ENCODE measurements at regions not wholly inside any gene's neighbourhood (a gene's known extent, or its start where the extent isn't known, plus 50 kb on each side); places are given as distances from the start of the nearest gene placed in this dataset.

DNA sequence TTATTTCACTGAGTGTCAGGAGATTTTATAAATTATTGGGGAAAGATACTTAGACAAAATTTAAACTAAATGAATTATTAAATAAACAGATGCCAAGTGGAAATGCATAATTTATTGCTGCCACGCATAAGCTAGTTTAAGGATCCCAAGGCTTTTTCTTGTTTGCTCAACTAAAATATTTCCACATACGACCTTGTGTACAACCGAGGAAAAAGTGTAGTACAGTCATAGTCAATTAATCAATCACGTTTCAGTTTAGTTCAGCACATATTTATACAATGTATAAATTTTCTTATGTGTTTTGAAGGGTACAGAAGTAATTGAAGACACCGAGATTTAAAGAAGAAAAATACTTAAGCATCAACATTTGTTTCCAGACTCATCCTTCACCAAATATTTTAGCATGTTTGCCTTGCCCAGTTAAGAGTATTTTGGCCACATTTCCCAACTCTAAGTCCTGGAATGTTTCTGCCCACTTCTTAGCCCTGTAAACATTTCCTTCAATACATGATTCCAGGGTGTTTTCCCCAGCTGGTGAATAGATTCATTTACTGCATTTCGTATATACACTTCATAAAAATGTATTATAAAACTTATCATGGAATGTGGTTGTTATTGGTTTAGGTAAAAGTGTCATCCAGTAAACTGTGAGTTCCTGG, 652.9 kb downstream of the ELAVL2 start:
- Mint-ChIP-seq H3K27me3 (ENCODE audit: insufficient read depth, low read depth) (no peaks in the 10 kb centered on the region), H3K4me3 (no peak overlapping the region), H3K4me1 (no peaks in the 10 kb centered on the region), H3K9me3 (no peaks in the 10 kb centered on the region), H3K36me3 (no peaks in the 10 kb centered on the region), H3K27ac (no peak overlapping the region)
- no peak overlapping the region for H2AFZ ChIP-seq (replicated peaks)
- no peaks in the 10 kb centered on the region for H3K4me1 ChIP-seq
- H3K27ac ChIP-seq, result no peak overlapping the region
- H4K20me1 ChIP-seq (ENCODE audit: low read depth), result no peaks in the 10 kb centered on the region
- H3K4me2 ChIP-seq, result no peak overlapping the region
- H3K27me3 ChIP-seq, result no peaks in the 10 kb centered on the region
- no peak overlapping the region for H3K9ac ChIP-seq
- no peak overlapping the region for H3K4me3 ChIP-seq
- no peak for DNase-seq (ENCODE audit: low spot score)
- no peaks in the 10 kb centered on the region for H3K9me3 ChIP-seq (ENCODE audit: low read depth)
- H3F3A ChIP-seq (ENCODE audit: low read depth), result no peaks in the 10 kb centered on the region
- H3K79me2 ChIP-seq (ENCODE audit: low read depth), result no peaks in the 10 kb centered on the region
- TF ChIP-seq EZH2phosphoT487 (IDR thresholded peaks at IDR 0.05), result no peak
- no peak for TF ChIP-seq EZH2 (IDR thresholded peaks at IDR 0.05)
- TF ChIP-seq, protein P1, sequence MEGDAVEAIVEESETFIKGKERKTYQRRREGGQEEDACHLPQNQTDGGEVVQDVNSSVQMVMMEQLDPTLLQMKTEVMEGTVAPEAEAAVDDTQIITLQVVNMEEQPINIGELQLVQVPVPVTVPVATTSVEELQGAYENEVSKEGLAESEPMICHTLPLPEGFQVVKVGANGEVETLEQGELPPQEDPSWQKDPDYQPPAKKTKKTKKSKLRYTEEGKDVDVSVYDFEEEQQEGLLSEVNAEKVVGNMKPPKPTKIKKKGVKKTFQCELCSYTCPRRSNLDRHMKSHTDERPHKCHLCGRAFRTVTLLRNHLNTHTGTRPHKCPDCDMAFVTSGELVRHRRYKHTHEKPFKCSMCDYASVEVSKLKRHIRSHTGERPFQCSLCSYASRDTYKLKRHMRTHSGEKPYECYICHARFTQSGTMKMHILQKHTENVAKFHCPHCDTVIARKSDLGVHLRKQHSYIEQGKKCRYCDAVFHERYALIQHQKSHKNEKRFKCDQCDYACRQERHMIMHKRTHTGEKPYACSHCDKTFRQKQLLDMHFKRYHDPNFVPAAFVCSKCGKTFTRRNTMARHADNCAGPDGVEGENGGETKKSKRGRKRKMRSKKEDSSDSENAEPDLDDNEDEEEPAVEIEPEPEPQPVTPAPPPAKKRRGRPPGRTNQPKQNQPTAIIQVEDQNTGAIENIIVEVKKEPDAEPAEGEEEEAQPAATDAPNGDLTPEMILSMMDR (IDR thresholded peaks at IDR 0.05), result no peak
- H3K36me3 ChIP-seq, result no peaks in the 10 kb centered on the region

DNA sequence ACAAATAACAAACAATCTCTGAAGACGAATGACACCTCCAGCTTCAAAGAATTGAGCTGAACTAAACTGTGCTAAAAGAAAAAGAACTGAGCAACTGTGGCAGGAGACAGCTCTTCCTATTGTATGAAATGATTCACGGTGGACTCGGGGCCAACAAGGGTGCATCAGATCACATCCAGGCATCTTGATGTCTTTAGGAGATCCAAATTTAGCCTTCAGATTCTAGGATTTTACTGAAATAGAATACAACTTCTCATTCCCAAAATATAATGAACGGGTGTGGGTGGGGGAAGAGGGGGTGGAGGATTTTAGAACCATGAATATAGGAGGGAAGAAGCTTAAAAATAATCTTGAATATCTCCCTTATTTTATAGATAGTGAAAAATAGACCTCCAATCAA, 631.8 kb downstream of the ELAVL2 start:
- TF ChIP-seq EZH2phosphoT487 (IDR thresholded peaks at IDR 0.05), result no peak
- TF ChIP-seq EZH2 (IDR thresholded peaks at IDR 0.05), result no peak
- TF ChIP-seq, protein P1 (IDR thresholded peaks at IDR 0.05), result no peak
- no peak overlapping the region for H2AFZ ChIP-seq (replicated peaks)
- Mint-ChIP-seq H3K36me3 (no peaks in the 10 kb centered on the region), H3K27ac (no peak overlapping the region), H3K9me3 (no peaks in the 10 kb centered on the region), H3K4me1 (no peaks in the 10 kb centered on the region), H3K27me3 (ENCODE audit: insufficient read depth, low read depth) (no peaks in the 10 kb centered on the region), H3K4me3 (no peak overlapping the region)
- H3K79me2 ChIP-seq (ENCODE audit: low read depth), result no peaks in the 10 kb centered on the region
- no peak overlapping the region for H3K9ac ChIP-seq
- H3K4me1 ChIP-seq, result no peaks in the 10 kb centered on the region
- H3F3A ChIP-seq (ENCODE audit: low read depth), result no peaks in the 10 kb centered on the region
- H3K4me2 ChIP-seq, result no peak overlapping the region
- H3K27ac ChIP-seq, result no peak overlapping the region
- no peaks in the 10 kb centered on the region for H3K27me3 ChIP-seq
- H4K20me1 ChIP-seq (ENCODE audit: low read depth), result no peaks in the 10 kb centered on the region
- H3K36me3 ChIP-seq, result no peaks in the 10 kb centered on the region
- H3K4me3 ChIP-seq, result no peak overlapping the region
- DNase-seq (ENCODE audit: low spot score), result no peak
- no peaks in the 10 kb centered on the region for H3K9me3 ChIP-seq (ENCODE audit: low read depth)

DNA sequence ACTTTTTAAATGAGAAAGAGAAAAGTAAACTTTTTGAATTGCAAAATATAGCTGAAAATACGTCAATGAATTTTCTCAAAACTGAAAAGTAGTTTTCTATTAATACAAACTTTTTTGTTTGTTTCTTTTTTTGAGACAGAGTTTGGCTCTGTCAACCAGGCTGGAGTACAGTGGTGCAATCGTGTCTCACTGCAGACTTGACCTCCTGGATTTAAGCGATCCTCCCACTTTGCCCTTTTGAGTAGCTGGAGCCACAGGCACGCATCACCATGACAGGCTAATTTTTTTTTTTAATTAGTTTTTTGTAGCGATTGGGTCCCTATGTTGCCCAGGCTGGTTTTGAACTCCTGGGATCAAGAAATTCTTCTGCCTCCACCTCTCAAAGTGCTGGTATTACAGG, 610.4 kb downstream of the ELAVL2 start:
- H3K4me3 ChIP-seq, result no peak overlapping the region
- no peak overlapping the region for H3K27ac Mint-ChIP-seq
- H3K36me3 Mint-ChIP-seq, result no peaks in the 10 kb centered on the region

More for the DNA sequence above, 610.4 kb downstream of the ELAVL2 start:
- no peaks in the 10 kb centered on the region for H3K27me3 ChIP-seq
- no peak for DNase-seq (ENCODE audit: low spot score)
- H2AFZ ChIP-seq (replicated peaks), result no peak overlapping the region
- H3K27me3 Mint-ChIP-seq (ENCODE audit: insufficient read depth, low read depth), result no peaks in the 10 kb centered on the region
- no peak for TF ChIP-seq EZH2phosphoT487 (IDR thresholded peaks at IDR 0.05)
- TF ChIP-seq EZH2 (IDR thresholded peaks at IDR 0.05), result no peak
- TF ChIP-seq, protein P1 (IDR thresholded peaks at IDR 0.05), result no peak
- H3K27ac ChIP-seq, result no peak overlapping the region
- H3K4me3 Mint-ChIP-seq, result no peak overlapping the region
- no peaks in the 10 kb centered on the region for H3K4me1 ChIP-seq
- no peak overlapping the region for H3K4me2 ChIP-seq
- H3K9ac ChIP-seq, result no peak overlapping the region
- H4K20me1 ChIP-seq (ENCODE audit: low read depth), result no peaks in the 10 kb centered on the region
- H3K36me3 ChIP-seq, result no peaks in the 10 kb centered on the region
- H3K9me3 ChIP-seq (ENCODE audit: low read depth), result no peaks in the 10 kb centered on the region
- no peaks in the 10 kb centered on the region for H3F3A ChIP-seq (ENCODE audit: low read depth)
- no peaks in the 10 kb centered on the region for H3K4me1 Mint-ChIP-seq
- no peaks in the 10 kb centered on the region for H3K79me2 ChIP-seq (ENCODE audit: low read depth)
- H3K9me3 Mint-ChIP-seq, result no peaks in the 10 kb centered on the region

Data from neural progenitor cell (in vitro differentiated cells).